ENCODE measurements at regions not wholly inside any gene's neighbourhood (a gene's known extent, or its start where the extent isn't known, plus 50 kb on each side); places are given as distances from the start of the nearest gene placed in this dataset.
"Not testable (repeated sequence)": the region's sequence is repeated elsewhere in the genome, so short reads cannot be mapped to it uniquely, and the experiment has no call there.

GRCh38 chr6:102154874-102155273 is 761.4 kb downstream of the GRIK2 start:
- Histone ChIP-seq H3K9me3 (ENCODE audit: severe bottlenecking) (no peaks in the 10 kb centered on the region), H3K36me3 (no peaks in the 10 kb centered on the region), H3K4me3 (ENCODE audit: low read depth, low read length) (no peak overlapping the region), H3K27ac (no peak overlapping the region), H3K27me3 (ENCODE audit: insufficient read depth, low read depth, severe bottlenecking) (no peaks in the 10 kb centered on the region)
- DNase-seq: no peak
- TF ChIP-seq CTCF (IDR thresholded peaks at IDR 0.05; ENCODE audit: low read depth, low read length): no peak

- not testable (repeated sequence) for H3K4me3 ChIP-seq (ENCODE audit: low read depth, low read length); H3K36me3 ChIP-seq; DNase-seq
These were observed 776.3 kb downstream of the GRIK2 start for GRCh38 chr6:102169802-102170201.

GRCh38 chr6:102187186-102187585 is 793.7 kb downstream of the GRIK2 start:
- TF ChIP-seq CTCF (IDR thresholded peaks at IDR 0.05; ENCODE audit: low read depth, low read length): no peak
- Histone ChIP-seq H3K9me3 (ENCODE audit: severe bottlenecking) (no peaks in the 10 kb centered on the region), H3K4me3 (ENCODE audit: low read depth, low read length) (no peak overlapping the region), H3K27me3 (ENCODE audit: insufficient read depth, low read depth, severe bottlenecking) (no peaks in the 10 kb centered on the region), H3K27ac (no peak overlapping the region), H3K36me3 (no peaks in the 10 kb centered on the region)
- DNase-seq: no peak

More at GRCh38 chr6:102169802-102170201, 776.3 kb downstream of the GRIK2 start:
- not testable (repeated sequence) for H3K27ac ChIP-seq; H3K27me3 ChIP-seq (ENCODE audit: insufficient read depth, low read depth, severe bottlenecking); H3K9me3 ChIP-seq (ENCODE audit: severe bottlenecking)

- Histone ChIP-seq H3K27me3 (ENCODE audit: insufficient read depth, low read depth, severe bottlenecking) (no peaks in the 10 kb centered on the region), H3K9me3 (ENCODE audit: severe bottlenecking) (peaks cover 8% of the 10 kb centered on the region), H3K27ac (no peak overlapping the region), H3K36me3 (no peaks in the 10 kb centered on the region), H3K4me3 (ENCODE audit: low read depth, low read length) (no peak overlapping the region)
- TF ChIP-seq CTCF (IDR thresholded peaks at IDR 0.05; ENCODE audit: low read depth, low read length): no peak
- DNase-seq: no peak
These were observed 801.8 kb downstream of the GRIK2 start for GRCh38 chr6:102195311-102195710.

- no peak for TF ChIP-seq CTCF (IDR thresholded peaks at IDR 0.05; ENCODE audit: low read depth, low read length)
- H3K36me3 ChIP-seq: no peaks in the 10 kb centered on the region
- H3K27me3 ChIP-seq (ENCODE audit: insufficient read depth, low read depth, severe bottlenecking): no peaks in the 10 kb centered on the region
- H3K27ac ChIP-seq: no peak overlapping the region
- peak; percentile 10 for DNase-seq
- peaks cover 8% of the 10 kb centered on the region for H3K9me3 ChIP-seq (ENCODE audit: severe bottlenecking)
- no peak overlapping the region for H3K4me3 ChIP-seq (ENCODE audit: low read depth, low read length)
These were observed 803.7 kb downstream of the GRIK2 start for GRCh38 chr6:102197211-102197610.

GRCh38 chr6:102204351-102204750 is 810.8 kb downstream of the GRIK2 start:
- Histone ChIP-seq H3K27ac (no peak overlapping the region), H3K36me3 (no peaks in the 10 kb centered on the region), H3K4me3 (ENCODE audit: low read depth, low read length) (no peak overlapping the region), H3K27me3 (ENCODE audit: insufficient read depth, low read depth, severe bottlenecking) (no peaks in the 10 kb centered on the region), H3K9me3 (ENCODE audit: severe bottlenecking) (no peaks in the 10 kb centered on the region)
- no peak for TF ChIP-seq CTCF (IDR thresholded peaks at IDR 0.05; ENCODE audit: low read depth, low read length)
- no peak for DNase-seq

Data from WERI-Rb-1 (cell line).